MM.1S (cell line): ENCODE measurements at regions not wholly inside any gene's neighbourhood (a gene's known extent, or its start where the extent isn't known, plus 50 kb on each side); places are given as distances from the start of the nearest gene placed in this dataset.

Source experiments
- CTCF ChIP-seq: fragments of 300-600 bp; sonication (generic); IDR thresholded peaks from 2 replicates; pipeline ENCODE4 v1.5.1; 2016; ENCODE audit warnings: antibody characterized with exemption, low read length, mixed read lengths
- EZH2 ChIP-seq: fragments of 300-600 bp; sonication (generic); optimal IDR thresholded peaks from 2 replicates; pipeline ENCODE3; 2017; ENCODE audit warnings: low read depth, mild to moderate bottlenecking, antibody characterized with exemption, low read length, mixed read lengths

- TF ChIP-seq CTCF (no peak), EZH2 (no peak)
These were observed 77.9 kb upstream of the SATB2 start for GRCh38 chr2:199535445-199536177.
